ENCODE measurements at regions not wholly inside any gene's neighbourhood (a gene's known extent, or its start where the extent isn't known, plus 50 kb on each side); places are given as distances from the start of the nearest gene placed in this dataset.

GRCh38 chr15:31489281-31489680, 162.6 kb downstream of the KLF13 start:
- peaks cover 10 to 15% of the 10 kb centered on the region in 2 experiments for H3K27me3 ChIP-seq (ENCODE audit: control insufficient read depth in 2 of 2, insufficient read depth in 2 of 2, low read length in 2 of 2)
- dilution Hi-C loops (cut with MboI; ENCODE audit: extremely low pct_ligation_motif_present, low sequenced_read_pairs): loop anchor here (25.0 kb wide), 1 partner anchor 277 kb away; no protein-coding TSS in a partner anchor
- no peaks in the 10 kb centered on the region for H3K79me2 ChIP-seq (ENCODE audit: control insufficient read depth, insufficient read depth, low read length)
- peaks cover 5% of the 10 kb centered on the region for H3K4me1 ChIP-seq (ENCODE audit: control insufficient read depth, extremely low read depth, insufficient read depth, low read length)
- BruUV-seq (replicated peaks): no TSS peak
- DNase-seq (ENCODE audit: low read depth, low spot score) (no peak), FAIRE-seq (no peak)
- H2AFZ ChIP-seq (ENCODE audit: low read depth, low read length): no peak overlapping the region
- intact Hi-C loops (cut with micrococcal nuclease): loop anchor here (2.0 kb wide), 3 partner anchors 54 to 828 kb away; no protein-coding TSS in a partner anchor
- H4K20me1 ChIP-seq (replicated peaks; ENCODE audit: control insufficient read depth, extremely low read depth, insufficient read depth, low read length): no peaks in the 10 kb centered on the region
- no peak for TF ChIP-seq JUN (IDR thresholded peaks at IDR 0.05; ENCODE audit: borderline replicate concordance, insufficient read depth, insufficient read length, low read depth)
- peak; percentile 25 for TF ChIP-seq EZH2 (IDR thresholded peaks at IDR 0.05; ENCODE audit: borderline replicate concordance, low read depth, low read length, severe bottlenecking)
- no peaks in the 10 kb centered on the region for H3K36me3 ChIP-seq (ENCODE audit: control insufficient read depth in 2 of 2, extremely low read depth in 1 of 2, insufficient read depth in 2 of 2, low read length in 2 of 2)
- H3K9ac ChIP-seq (replicated peaks; ENCODE audit: extremely low read depth, insufficient read depth, low read length): no peak overlapping the region
- no peaks in the 10 kb centered on the region for H3K9me3 ChIP-seq (replicated peaks; ENCODE audit: control insufficient read depth, insufficient read depth, low read length)
- POLR2A ChIA-PET: no interaction called here
- CTCF ChIA-PET: interaction anchor here (0.6 to 5.9 kb wide), 62 partner anchors 9 to 820 kb away, joined by 3 to 155 read pairs (median 4); partner anchors contain the start of genes FAN1 and KLF13
- H3K4me2 ChIP-seq (ENCODE audit: insufficient read depth, low read length): no peak overlapping the region
- H3K4me3 ChIP-seq (replicated peaks in 1 of 3; ENCODE audit: insufficient read depth in 1 of 3, low read depth in 1 of 3, low read length in 3 of 3): no peak overlapping the region
- H3K9me1 ChIP-seq (replicated peaks; ENCODE audit: control insufficient read depth, extremely low read depth, insufficient read depth, low read length): no peaks in the 10 kb centered on the region
- H3K27ac ChIP-seq (ENCODE audit: insufficient read depth, low read depth, low read length): no peak overlapping the region

- Histone ChIP-seq H3K27ac (ENCODE audit: insufficient read depth, low read depth, low read length) (no peak overlapping the region), H4K20me1 (replicated peaks; ENCODE audit: control insufficient read depth, extremely low read depth, insufficient read depth, low read length) (no peaks in the 10 kb centered on the region), H3K4me2 (ENCODE audit: insufficient read depth, low read length) (no peak overlapping the region), H2AFZ (ENCODE audit: low read depth, low read length) (no peak overlapping the region), H3K27me3 (ENCODE audit: control insufficient read depth in 2 of 2, insufficient read depth in 2 of 2, low read length in 2 of 2) (peaks cover 3 to 8% of the 10 kb centered on the region in 2 experiments), H3K9ac (replicated peaks; ENCODE audit: extremely low read depth, insufficient read depth, low read length) (no peak overlapping the region), H3K9me1 (replicated peaks; ENCODE audit: control insufficient read depth, extremely low read depth, insufficient read depth, low read length) (no peaks in the 10 kb centered on the region), H3K4me1 (ENCODE audit: control insufficient read depth, extremely low read depth, insufficient read depth, low read length) (peaks cover 5% of the 10 kb centered on the region), H3K9me3 (replicated peaks; ENCODE audit: control insufficient read depth, insufficient read depth, low read length) (no peaks in the 10 kb centered on the region), H3K79me2 (ENCODE audit: control insufficient read depth, insufficient read depth, low read length) (no peaks in the 10 kb centered on the region), H3K4me3 (replicated peaks in 1 of 3; ENCODE audit: insufficient read depth in 1 of 3, low read depth in 1 of 3, low read length in 3 of 3) (no peak overlapping the region), H3K36me3 (ENCODE audit: control insufficient read depth in 2 of 2, extremely low read depth in 1 of 2, insufficient read depth in 2 of 2, low read length in 2 of 2) (no peaks in the 10 kb centered on the region)
- ChIA-PET POLR2A (no interaction called here), CTCF (interaction anchor here (0.6 to 5.9 kb wide), 35 partner anchors 8 to 828 kb away, joined by 3 to 155 read pairs (median 4); partner anchors contain the start of gene KLF13)
- no TSS peak for BruUV-seq (replicated peaks)
- intact Hi-C loops (cut with micrococcal nuclease) (loop anchor here (2.0 kb wide), 3 partner anchors 55 to 829 kb away; no protein-coding TSS in a partner anchor), dilution Hi-C loops (cut with MboI; ENCODE audit: extremely low pct_ligation_motif_present, low sequenced_read_pairs) (loop anchor here (25.0 kb wide), 1 partner anchor 278 kb away; no protein-coding TSS in a partner anchor)
- TF ChIP-seq JUN (IDR thresholded peaks at IDR 0.05; ENCODE audit: borderline replicate concordance, insufficient read depth, insufficient read length, low read depth) (no peak), CTCF (IDR thresholded peaks at IDR 0.05; ENCODE audit: extremely low read depth in 1 of 2, insufficient read depth in 1 of 2, low read depth in 1 of 2, low read length in 2 of 2) (peak; percentile 78 to 83)
- DNase-seq (ENCODE audit: low read depth, low spot score) (peak; percentile 40), FAIRE-seq (peak; percentile 97)
Measured at GRCh38 chr15:31489801-31490646, 163.4 kb downstream of the KLF13 start.

Data from endothelial cell of umbilical vein (primary cell).